GM13976 (cell line): ENCODE measurements at regions not wholly inside any gene's neighbourhood (a gene's known extent, or its start where the extent isn't known, plus 50 kb on each side); places are given as distances from the start of the nearest gene placed in this dataset.

Source experiments
- DNase-seq: peaks from one replicate; pipeline ENCODE4 v3.0.0; 2012; ENCODE audit warnings: low spot score
- in situ Hi-C: fragments of 300-500 bp; cut with MboI; formaldehyde crosslinking; loops from one replicate; pipeline ENCODE4 v1.12.0; 2022; ENCODE audit warnings: low sequenced_read_pairs, mixed read lengths, inconsistent platforms; ENCODE audit not compliant: unreplicated experiment
- TF ChIP-seq, protein P1 (sequence below): IDR thresholded peaks from 2 replicates; pipeline ENCODE4 v1.5.1; 2012; ENCODE audit warnings: borderline replicate concordance, mild to moderate bottlenecking; ENCODE audit not compliant: insufficient read depth; ENCODE audit errors: extremely low read depth, missing control alignments, control extremely low read depth

DNA sequence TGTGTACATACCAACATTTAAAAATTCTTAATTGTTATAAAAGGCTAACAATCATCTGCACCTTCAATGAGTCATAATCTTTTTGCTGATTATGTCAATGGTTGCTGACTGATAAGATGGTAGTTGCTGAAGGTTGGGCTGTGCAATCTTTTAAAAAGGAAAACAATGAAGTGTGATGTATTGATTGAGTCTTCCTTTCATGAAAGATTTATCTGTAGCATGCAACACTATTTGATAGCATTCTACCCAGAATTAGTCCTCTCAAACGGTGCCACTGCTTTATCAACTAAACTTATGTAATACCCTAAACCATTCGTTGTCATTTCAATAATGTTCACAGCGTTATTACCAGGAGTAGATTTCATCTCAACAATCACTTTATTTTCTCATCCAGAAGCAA, 2360.6 kb downstream of the PCDH9 start:
- DNase-seq: no peak
- in situ Hi-C loops: no loop called here
- TF ChIP-seq, protein P1, sequence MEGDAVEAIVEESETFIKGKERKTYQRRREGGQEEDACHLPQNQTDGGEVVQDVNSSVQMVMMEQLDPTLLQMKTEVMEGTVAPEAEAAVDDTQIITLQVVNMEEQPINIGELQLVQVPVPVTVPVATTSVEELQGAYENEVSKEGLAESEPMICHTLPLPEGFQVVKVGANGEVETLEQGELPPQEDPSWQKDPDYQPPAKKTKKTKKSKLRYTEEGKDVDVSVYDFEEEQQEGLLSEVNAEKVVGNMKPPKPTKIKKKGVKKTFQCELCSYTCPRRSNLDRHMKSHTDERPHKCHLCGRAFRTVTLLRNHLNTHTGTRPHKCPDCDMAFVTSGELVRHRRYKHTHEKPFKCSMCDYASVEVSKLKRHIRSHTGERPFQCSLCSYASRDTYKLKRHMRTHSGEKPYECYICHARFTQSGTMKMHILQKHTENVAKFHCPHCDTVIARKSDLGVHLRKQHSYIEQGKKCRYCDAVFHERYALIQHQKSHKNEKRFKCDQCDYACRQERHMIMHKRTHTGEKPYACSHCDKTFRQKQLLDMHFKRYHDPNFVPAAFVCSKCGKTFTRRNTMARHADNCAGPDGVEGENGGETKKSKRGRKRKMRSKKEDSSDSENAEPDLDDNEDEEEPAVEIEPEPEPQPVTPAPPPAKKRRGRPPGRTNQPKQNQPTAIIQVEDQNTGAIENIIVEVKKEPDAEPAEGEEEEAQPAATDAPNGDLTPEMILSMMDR: no peak

DNA sequence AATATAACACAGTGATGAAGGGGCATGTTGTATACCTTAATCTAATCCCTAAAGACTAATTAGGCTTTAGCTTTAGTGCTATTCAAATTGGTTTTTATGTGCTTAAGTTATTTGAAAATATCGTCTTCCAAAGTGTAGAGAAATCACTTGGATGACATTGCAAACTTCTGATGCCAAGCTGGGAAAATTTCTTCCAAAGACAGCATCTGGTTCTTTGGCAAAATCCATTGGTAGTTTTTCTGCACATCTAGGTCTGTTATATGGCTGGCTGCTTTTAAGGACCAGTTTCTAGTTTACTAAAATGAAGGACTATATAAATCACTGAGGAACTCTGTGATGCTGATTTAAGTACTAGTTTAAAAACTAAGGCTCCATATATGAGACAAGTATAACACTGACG, 2362.3 kb downstream of the PCDH9 start:
- TF ChIP-seq, protein P1: no peak
- no peak for DNase-seq
- in situ Hi-C loops: no loop called here

DNA sequence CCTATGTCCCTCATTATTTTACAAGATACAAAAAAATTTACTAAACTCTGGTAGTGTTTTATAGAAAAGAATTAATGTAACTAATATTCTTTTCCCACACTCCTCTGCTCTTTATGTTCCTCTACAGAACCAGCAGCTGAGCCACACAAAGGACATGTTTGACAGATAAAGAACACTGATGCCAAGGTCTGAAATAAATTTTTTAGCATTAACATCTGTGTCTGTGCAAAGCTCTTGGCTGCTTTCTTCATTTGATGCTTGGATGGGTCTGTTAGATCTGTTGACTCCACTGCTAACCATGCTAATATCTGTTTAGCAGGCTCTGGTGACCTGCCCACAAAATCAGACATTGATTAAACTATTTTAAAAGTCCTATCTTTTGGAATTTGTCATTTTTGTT, 2363.8 kb downstream of the PCDH9 start:
- DNase-seq: no peak
- in situ Hi-C loops: no loop called here
- TF ChIP-seq, protein P1: no peak

DNA sequence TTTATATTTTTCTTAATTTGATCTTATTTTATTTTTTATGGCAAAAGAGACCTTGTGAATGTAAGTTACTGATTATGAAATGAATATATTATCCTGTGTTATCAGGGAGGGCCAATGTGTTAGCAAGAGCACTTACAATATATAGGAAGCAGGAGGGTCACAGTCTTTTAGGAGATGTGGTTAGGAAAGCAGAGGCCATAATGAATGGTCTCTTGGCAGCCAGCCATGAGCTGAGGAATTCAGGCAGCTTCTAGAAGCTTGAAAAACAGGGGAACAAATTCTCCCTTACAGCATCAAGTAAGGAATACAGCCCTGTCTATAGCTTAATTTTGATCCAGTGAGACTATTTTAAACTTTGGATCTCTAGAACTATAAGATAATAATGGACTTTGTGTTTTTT, 2374.6 kb downstream of the PCDH9 start:
- TF ChIP-seq, protein P1: no peak
- DNase-seq: no peak
- in situ Hi-C loops: no loop called here

DNA sequence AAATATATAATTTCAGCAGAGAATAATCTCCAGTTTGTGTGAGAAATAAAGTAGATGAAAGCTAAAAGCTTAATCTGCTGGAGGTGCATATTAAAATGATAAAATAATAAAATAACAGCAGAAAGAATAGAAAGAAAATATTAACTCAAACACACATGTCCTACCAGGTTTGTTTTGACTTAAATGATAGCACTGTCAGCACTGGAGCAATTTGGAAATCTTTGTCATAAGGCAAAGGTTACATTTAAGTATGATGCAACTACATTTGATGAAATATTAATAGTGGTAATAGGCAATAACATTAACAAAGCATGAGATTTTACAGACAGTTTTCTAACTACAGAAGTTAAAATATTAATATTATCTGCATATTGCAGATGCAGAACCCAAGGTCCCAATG, 2380.1 kb downstream of the PCDH9 start:
- in situ Hi-C loops: no loop called here
- TF ChIP-seq, protein P1: no peak
- DNase-seq: no peak

DNA sequence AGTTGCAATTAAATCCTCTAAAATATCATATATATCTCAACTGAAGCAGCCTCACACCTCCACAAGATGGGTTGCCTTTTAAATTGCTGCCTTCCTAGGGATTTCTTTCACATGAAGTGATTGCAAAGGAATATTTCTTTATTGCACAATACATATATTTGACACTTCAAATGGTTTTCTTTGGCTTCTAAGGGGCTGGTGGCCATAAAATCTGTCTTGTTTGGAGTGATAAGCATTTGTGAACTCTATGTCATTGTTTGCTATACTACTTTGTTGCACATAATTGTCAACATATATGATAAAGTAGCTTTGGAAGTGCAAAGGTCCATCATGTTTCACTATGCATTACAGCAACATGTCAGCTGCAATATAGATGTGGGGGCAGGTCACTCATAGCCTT, 2380.9 kb downstream of the PCDH9 start:
- in situ Hi-C loops: no loop called here
- TF ChIP-seq, protein P1: no peak

DNA sequence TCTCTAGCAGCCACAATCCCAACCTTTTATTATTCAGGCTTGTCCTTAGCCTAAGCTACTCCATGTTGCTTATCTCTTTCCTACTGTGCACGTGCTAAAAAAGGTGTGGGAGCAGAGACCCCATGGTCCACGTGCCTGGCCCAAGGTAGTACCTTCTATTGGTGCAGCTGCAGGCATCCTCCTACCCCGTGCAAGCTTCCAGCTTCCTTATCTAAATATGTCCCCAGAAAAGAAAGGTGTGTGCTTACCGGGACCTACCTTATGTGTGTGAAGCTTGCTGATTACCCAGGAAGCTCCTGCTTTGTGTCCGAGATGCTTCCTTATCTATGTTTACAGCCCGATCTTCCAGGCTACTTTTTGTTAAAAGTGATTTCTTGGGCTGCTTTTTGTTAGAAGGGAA, 2382.4 kb downstream of the PCDH9 start:
- in situ Hi-C loops: no loop called here
- no peak for DNase-seq
- TF ChIP-seq, protein P1: no peak

More for the DNA sequence above, 2380.9 kb downstream of the PCDH9 start:
- DNase-seq: no peak
